ENCODE measurements at regions not wholly inside any gene's neighbourhood (a gene's known extent, or its start where the extent isn't known, plus 50 kb on each side); places are given as distances from the start of the nearest gene placed in this dataset.
"Not testable (repeated sequence)": the region's sequence is repeated elsewhere in the genome, so short reads cannot be mapped to it uniquely, and the experiment has no call there.

DNA sequence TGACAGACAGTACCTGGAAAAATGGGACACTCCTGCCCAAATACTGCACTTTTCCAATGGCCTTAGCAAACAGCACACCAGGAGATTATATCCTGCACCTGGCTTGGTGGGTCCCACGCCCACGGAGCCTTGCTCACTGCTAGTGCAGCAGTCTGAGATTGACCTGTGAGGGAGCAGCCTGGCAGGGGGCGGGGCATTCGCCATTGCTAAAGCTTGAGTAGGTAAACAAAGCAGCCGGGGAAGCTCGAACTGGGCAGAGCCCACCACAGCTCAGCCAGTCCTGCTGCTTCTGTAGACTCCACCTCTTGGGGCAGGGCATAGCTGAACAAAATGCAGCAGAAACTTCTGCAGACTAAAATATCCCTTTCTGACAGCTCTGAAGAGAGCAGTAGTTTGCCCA lies 261.2 kb upstream of the TOM1L1 start:
- TF ChIP-seq, protein P1, sequence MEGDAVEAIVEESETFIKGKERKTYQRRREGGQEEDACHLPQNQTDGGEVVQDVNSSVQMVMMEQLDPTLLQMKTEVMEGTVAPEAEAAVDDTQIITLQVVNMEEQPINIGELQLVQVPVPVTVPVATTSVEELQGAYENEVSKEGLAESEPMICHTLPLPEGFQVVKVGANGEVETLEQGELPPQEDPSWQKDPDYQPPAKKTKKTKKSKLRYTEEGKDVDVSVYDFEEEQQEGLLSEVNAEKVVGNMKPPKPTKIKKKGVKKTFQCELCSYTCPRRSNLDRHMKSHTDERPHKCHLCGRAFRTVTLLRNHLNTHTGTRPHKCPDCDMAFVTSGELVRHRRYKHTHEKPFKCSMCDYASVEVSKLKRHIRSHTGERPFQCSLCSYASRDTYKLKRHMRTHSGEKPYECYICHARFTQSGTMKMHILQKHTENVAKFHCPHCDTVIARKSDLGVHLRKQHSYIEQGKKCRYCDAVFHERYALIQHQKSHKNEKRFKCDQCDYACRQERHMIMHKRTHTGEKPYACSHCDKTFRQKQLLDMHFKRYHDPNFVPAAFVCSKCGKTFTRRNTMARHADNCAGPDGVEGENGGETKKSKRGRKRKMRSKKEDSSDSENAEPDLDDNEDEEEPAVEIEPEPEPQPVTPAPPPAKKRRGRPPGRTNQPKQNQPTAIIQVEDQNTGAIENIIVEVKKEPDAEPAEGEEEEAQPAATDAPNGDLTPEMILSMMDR (IDR thresholded peaks at IDR 0.05), result not testable (repeated sequence)
- TF ChIP-seq EZH2 (IDR thresholded peaks at IDR 0.05; ENCODE audit: borderline replicate concordance, insufficient read depth, low read depth, low read length, poor library complexity, severe bottlenecking), result not testable (repeated sequence)
